ENCODE measurements at regions not wholly inside any gene's neighbourhood (a gene's known extent, or its start where the extent isn't known, plus 50 kb on each side); places are given as distances from the start of the nearest gene placed in this dataset.
"Not testable (repeated sequence)": the region's sequence is repeated elsewhere in the genome, so short reads cannot be mapped to it uniquely, and the experiment has no call there.

DNA sequence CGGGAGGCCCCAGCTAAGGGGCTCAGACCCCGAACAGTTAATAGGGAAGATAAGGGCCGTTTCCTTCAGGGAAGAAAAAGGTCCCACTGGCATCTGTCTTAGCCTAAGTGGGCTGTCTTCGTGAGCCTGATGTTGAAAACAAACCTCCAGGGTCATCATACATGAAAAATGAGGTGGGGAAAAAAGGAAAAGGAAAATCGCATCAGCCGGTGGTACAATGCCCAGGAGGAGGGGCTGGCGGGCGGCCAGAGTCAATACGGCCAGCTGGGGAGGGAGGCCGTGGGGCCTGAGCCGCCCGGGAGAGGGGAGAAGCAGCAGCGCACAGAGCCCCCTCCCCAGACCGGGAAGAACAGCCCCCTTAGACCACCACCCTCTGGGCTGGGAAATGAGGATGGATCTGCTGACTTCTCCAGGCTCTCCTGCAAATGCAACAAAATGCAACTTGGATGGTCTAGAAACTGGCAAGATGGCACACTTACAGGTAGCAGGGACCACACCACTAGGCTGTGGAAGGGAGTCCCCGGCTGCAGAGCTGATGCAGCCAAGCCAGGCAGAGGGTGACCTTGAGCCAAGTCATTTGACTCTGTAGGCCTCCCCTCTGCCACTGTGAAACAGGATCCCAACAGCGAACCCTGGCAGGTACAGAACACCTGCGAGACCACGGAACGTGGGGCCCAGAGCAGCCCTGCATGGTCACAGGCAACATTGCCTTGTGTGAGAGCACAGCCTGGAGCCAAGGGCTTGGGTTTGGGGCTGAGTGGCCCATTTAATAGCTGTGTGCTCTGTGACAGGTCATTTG is 448.5 kb downstream of the SOX9 start:
- no peak for DNase-seq (ENCODE audit: low read depth in 1 of 2, low spot score in 1 of 2)

DNA sequence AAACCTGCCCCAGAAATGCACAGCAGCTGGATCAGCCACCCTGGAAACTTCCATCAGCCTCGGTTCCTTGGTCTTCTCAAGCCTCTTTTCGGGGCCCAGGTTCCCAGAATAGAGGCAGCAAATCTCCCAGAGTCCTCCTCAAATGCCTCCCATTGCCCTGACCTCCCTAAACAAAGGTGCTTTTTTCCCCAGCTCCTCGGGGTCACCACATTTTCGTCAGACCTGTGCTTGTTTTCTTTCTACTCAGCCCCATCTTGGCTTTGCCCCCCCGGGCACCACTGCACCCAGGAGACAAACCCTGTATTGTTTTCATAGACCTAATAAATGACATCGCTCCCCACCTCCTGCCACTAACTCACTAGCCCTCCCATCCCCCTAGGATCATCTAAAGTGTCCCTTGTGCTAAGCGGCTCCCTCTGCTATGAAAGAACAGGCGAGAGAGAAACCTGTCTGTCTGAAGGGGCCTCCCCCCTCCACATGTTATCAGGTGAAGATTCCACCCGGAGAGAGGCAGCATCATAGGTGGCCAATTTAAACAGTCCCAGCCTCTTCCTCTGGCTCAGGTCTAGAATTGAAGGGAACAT is 451.1 kb downstream of the SOX9 start:
- no peak for DNase-seq (ENCODE audit: low read depth in 1 of 2, low spot score in 1 of 2)

DNA sequence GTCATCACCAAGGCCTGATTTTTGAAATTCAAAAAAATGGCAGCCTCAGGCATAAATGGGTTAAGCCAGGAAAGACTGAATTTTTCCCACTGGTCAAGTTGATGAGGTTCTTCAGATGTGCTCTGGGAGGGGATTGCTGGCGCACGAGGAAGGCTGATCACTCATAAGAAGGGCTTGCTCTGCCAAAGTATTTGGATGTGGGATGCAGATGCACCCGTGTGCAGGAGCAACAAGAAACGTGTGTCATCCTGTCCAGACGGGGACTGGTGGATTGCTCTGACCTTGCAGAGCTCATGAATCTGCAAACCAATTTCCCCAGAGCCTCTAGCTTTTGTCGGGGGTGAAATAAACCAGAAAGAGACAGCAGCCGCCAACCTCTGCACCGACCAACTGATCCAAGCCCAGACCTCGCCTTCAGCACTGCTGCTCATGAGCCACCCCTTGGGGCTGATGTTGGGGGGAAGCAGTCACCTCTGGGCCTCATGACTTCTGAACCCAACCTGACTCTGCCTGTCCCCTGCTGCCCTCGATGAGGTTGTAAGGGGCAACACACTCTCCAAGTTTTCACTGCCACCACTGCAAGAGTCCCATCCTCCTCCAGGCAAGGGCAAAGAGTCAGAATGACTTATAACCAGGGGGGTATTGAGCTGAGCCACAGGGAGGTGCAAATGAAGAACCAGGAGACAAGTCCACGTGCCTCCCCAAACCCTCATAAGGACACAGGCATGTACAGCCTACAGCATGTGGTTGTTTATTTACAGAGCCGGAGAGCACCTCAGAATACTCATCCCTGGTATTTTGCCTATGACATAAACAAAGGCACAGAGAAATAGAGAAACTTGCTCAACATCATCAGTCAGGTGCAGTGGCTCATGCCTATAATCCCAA is 452.0 kb downstream of the SOX9 start:
- no peak for DNase-seq (ENCODE audit: low read depth in 1 of 2, low spot score in 1 of 2)

DNA sequence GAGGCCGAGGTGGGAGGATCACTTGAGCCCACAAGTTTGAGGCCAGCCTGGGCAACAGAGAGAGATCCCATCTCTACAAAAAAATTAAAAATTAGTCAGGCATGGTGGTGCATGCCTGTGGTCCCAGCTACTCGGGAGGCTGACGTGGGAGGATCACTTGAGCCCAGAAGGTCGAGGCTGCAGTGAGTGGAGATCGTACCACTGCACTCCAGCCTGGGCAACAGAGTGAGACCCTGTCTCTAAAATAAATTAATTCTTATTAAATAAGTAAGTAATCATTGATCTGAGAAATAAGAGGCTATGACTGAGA is 452.6 kb downstream of the SOX9 start:
- not testable (repeated sequence) for DNase-seq (ENCODE audit: low read depth in 1 of 2, low spot score in 1 of 2)

DNA sequence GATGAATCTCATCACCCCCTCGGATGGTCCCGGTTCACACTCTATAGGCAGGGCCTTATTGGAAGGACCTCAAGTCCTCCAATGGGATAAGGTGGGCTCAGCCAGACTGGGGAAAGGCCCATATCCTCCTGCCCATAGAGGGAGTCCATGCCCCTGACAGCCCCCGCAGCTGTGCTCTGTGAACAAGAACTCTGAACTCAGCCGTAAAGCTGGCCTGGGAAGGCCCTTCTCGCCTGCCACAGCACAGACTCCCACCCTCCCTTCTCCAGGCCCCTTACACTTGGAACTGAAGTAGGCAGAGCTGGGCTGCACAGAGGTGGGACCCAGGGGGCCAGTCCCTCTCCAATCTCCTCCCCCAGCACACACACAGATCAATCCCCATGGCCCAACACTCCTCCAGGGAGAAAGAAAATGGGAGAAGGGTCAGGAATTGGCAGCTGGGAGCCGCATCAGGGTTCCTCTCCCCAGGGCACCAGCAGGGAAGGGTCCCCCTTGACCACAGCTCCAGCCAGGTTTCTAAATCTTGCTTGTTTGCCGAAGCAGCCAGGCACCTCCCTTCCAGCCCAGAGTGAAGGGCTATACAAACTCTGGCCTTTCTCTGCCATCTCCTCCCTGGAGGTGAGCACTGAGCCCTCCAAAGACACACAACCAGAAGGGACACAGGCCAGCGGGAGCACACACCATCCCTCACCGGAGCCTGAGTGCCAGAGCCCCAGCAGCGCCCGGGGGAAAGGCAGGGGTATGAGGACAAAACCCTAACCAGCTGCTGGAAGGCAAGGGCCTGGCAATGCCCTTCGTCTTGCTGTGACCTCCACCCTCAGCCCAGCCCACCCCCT is 454.1 kb downstream of the SOX9 start:
- no peak for DNase-seq (ENCODE audit: low read depth in 1 of 2, low spot score in 1 of 2)

DNA sequence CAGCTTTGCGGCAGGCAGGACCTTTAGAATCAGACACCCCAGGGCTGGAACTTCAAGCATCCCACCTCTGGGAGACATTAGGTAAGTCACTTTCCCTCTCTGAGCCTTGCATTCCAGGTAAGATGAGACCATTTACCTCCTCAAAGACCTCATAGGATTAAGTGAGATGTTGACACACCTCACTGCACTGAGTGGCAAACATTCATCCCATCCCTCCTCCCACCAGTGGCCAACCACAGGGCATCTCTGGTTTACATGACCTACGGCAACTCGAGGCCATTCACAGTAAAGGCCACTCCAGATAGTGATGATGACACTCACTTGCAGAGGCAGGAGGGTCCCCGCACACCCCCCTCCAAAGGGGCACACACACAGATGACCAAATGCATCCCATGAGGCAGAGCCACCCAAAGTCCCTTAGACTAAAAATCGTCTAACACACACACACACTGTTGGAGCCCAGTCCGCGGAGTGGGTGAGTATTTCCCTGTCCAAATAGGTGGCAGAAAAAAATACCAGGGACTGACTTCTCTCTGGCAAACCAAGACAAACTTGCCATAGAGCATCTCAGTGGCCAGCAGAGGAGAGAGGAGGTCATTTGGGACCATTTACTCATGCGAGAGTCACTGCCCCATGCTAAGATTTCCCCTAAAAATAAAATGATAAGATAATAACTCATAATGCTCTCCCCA is 454.9 kb downstream of the SOX9 start:
- no peak for DNase-seq (ENCODE audit: low read depth in 1 of 2, low spot score in 1 of 2)

DNA sequence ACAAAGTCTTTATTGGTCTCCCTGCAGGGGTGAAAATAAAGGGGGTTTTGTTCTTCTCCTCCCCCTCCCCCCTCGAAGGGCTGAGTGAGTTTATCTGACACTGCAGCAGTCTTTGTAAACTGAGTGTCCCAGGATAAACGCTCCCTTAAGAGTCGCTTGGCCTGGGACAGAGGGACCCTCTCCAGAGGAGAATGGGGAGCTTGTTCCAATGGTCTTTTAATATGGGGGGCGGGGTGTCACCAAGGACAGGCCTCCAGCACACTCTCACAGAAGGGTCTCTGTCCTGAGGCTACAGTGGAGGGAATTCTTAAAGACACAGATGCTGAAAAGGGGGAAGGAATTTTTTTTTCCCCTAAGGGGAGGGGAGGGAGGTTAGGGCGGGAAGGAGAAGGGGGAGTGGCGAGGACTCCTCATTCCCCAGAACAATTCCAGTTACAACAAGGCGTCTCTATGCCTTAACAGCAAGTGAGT is 455.5 kb downstream of the SOX9 start:
- no peak for DNase-seq (ENCODE audit: low read depth in 1 of 2, low spot score in 1 of 2)

DNA sequence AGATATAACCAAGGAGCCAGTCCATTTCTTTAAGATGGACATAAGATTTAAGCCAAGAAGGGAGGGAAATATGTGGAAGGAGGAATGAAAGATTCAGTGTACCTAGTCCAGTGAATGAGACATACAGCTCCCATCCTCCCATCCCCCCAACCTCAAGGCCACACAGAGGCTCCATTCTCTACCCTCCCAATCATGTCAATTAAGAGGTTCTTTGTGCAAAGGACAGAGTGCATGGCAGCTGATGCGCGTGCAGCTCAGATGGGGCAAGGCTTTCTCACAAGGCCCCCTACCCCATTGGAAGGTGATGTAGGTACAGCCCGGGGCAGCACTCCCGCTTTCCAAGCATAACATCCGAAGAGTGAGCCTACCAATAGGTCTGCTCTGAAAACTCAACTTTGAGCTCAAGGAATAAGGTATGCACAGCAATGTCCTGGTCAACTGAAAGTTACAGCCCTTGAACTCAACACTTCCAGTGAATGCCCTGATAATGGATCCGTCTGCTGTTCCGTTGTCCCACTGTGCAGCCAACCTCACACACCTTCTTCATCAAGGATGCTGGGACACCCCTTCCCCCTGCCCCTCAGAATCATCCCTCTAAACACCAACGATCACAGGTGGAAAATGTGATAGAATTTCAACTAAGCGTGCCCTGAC is 458.1 kb downstream of the SOX9 start:
- no peak for DNase-seq (ENCODE audit: low read depth in 1 of 2, low spot score in 1 of 2)

DNA sequence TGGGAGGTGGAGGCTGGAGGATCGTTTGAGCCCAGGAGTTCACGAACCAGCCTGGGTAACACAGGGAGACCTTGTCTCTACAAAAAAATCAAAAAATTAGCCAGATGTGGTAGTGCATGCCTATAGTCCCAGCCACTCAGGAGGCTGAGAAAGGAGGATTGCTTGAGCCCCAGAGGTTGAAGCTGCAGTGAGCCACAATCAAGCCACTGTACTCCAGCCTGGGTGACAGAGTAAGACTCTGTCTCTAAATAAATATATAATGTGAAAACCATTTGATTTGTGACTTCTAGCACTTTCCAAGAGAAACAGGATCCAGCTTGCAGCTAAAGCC is 459.1 kb downstream of the SOX9 start:
- no peak for DNase-seq (ENCODE audit: low read depth in 1 of 2, low spot score in 1 of 2)

DNA sequence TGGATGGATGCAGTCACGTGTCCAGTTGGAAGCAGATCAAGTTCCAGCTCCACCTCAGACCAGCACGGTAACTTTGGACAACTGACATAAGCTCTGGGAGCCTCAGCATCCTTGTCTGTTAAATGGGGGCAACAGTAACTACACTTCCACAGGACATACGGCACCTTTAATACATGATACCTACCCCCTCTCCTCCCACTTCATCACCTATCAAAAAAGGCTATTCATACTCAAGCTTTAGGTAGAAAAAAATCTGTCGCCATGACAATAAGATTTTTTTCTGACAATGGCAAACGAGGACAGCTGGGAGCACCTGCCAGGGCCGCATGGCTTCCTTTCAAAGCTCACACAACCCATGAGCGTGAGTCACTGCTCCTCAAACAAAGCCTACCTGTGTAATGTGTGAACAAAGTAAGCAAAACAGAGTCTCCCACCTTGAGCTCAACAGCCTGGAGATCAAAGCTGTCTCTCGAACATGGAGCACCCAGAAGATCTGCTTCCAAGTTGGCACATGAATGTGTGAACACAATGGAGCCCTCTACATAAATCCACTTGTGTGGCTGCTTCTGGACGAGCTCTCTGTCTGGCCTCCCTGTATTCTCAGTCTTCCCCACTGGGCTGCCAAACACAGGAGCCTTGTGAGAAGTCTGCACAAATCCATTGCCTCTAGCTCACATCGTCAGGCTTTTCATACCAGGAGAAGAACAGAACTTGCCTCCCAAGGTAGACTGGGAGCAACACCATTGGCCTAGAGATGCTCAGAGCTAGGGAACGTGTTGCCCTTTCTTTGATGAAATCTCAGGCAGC is 459.7 kb downstream of the SOX9 start:
- DNase-seq (ENCODE audit: low read depth in 1 of 2, low spot score in 1 of 2): no peak

DNA sequence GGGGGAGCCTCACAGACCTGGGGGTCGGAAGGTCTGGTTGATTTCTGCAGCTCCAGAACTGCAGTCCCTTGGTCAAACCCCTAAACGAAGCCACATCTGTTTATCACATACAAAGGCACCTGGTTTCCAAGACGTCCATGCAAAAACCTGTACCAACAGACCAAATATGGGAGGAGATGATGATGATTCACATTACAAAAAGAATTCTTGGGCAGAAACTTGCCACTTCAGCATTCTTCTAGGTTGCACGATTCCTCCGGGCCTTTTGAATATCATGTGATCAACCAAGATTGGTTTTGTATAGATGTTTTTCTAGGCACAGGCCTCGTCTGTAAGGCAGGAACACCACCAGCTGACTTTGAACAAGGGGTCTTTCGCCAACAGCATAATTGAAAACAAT is 466.3 kb downstream of the SOX9 start:
- DNase-seq (ENCODE audit: low read depth in 1 of 2, low spot score in 1 of 2): no peak

DNA sequence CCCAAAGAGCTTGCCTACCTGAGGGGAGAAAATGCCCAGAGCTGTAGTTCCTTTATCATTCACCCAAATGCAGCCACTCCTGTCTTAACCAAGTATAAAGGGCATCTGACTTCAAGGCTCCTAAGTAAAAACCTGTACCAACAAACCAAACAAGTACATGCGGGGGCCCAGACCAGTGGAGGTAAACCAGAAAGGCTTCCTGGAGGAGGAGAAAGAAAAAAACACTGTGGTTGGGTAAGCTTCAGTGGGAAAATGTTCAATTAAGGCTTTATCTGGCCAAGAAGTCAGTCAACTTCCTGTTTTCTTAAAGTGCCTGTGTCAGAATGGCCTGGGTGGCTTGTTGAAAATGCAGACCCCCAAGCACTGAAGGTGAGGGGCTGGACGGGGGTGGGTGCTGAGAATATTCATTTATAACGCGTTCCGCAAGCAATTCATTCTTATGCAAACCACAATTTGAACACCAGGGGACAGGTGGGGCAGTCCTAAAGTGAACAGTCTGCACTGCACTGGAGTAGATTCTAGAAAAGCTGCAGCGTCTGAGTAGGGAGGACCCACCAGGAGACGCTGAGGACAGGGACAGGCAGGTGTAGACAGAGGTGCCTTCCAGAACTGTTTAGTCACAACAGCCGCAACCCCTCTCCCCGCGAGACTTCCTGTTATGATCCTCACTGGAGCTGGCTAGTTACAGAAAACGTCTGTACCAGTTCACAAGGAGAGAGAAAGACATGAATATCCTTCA is 467.1 kb downstream of the SOX9 start:
- no peak for DNase-seq (ENCODE audit: low read depth in 1 of 2, low spot score in 1 of 2)

DNA sequence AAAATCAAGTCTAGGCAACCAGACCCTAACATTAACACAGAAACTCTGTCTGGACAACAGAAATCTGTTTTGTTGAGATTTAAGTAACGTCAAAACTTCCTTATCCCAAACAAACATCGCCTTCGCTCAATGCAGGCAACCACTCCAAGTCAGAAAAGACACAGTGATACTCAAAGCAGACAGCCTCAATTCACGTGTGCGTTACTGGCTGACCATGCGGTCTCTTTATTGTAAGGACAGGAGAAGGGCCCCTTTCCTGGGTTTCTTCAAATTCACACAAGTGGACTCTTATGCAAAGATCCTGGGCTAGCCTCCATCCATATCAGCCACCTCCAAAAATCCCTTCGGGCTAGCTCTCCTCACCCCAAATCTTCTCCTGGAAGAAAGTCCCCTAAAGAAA is 467.7 kb downstream of the SOX9 start:
- DNase-seq (ENCODE audit: low read depth in 1 of 2, low spot score in 1 of 2): no peak

DNA sequence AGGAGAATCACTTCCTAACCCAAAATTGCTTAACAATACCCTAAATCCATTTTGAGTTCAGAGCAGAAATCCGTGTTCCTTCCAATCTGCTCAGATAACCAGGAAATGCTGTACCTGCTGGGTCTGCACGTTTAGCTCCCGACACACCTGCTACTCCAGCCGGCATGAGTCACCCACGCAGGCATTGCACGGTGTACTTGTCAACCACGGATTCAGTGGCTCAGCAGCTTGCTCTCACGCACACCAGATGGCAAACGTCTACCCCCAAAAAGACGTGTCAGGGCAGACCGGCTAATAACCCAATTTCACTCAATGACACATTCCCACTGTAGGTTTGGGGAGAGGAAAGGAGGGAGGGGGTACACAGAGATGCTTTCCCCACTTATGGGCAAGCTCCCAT is 468.1 kb downstream of the SOX9 start:
- DNase-seq (ENCODE audit: low read depth in 1 of 2, low spot score in 1 of 2): no peak

DNA sequence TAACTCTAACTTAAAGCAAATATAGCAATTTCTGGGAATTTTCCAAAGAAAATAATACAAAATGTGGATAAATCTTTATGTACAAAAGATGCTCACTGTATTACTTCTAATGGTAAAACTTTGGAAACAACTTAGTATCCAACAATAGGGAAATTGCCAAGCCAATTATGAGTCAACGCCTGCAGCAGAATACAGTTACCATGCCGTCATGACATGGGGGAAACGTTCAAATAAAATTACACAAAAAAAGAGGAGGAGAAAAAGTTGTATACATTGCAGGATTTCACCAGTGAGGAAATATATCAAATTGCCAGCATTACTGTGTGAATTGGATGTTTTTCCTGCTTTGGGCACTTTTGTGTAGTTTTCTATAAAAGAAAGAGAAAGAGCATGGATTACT is 469.6 kb downstream of the SOX9 start:
- DNase-seq (ENCODE audit: low read depth in 1 of 2, low spot score in 1 of 2): no peak

DNA sequence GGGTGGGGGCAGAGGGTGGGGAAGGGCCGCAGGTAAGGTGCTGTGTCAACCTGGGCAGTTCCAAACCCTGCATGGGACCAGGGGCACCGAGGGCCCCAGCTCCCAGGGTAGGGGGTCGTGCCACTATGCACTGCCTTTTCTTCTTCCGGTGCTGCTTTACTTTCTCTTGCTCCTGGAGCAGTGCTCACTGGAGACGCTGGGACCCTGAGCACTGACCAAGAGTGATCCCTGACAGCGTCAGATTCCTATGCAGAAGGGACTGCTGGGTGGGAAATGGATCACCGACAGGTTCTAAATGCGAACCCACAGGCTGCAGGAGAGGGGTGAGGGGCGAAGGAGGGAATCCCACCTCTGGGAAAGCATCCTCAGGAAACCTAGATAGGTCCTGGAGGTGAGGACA is 470.1 kb downstream of the SOX9 start:
- no peak for DNase-seq (ENCODE audit: low read depth in 1 of 2, low spot score in 1 of 2)

DNA sequence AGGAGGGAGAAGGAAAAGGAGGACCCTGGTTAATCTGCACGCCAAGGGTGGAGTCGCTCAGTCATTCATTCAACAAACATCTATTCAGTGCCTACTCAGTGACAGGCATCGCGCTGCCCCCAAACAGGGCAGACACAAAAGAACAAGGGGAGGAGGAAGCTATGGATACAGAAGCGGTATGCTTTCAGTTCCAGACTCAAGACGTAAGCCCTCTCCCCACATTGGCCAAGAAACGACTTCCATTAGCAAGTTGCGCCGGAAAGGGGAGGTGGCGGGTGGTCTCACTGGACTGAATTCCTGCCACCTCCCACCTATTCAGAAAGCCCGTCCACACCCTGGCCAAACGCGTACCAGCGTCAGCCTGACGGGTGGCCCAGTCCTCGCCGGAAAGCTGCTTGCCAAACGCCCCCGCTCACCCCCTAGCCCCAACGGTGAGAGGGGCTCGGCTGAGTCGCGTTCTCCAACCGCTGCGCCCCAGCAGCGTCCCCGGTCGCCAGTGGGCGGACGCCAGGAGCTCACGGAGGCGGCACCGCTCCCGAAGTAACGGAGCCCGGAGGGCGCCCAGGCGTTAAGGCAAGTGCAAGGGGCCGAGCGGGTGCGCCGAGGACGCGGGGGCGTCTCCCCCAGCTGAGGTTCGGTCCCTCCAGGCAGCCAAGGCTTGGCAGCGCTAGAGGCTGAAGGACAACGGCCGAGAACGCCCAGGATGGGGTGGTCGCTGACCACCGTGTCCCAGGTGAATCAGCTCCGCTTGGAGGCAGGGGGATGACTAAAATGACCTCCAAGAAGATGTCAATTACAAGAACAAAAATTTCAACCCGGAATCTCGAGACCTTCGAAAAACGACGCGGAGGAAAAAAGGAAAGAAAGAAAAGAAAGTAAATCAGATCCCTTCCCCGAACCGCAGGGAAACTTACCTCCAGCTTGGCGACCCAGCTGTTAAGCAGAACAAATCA is 470.7 kb downstream of the SOX9 start:
- DNase-seq (ENCODE audit: low read depth in 1 of 2, low spot score in 1 of 2): no peak

All from stimulated activated CD4-positive, alpha-beta T cell treated with anti-CD3 and anti-CD28 coated beads, Interleukin-15, amount 100 ng/mL, for 1 hour (primary cell).